ENCODE measurements at regions not wholly inside any gene's neighbourhood (a gene's known extent, or its start where the extent isn't known, plus 50 kb on each side); places are given as distances from the start of the nearest gene placed in this dataset.

DNA sequence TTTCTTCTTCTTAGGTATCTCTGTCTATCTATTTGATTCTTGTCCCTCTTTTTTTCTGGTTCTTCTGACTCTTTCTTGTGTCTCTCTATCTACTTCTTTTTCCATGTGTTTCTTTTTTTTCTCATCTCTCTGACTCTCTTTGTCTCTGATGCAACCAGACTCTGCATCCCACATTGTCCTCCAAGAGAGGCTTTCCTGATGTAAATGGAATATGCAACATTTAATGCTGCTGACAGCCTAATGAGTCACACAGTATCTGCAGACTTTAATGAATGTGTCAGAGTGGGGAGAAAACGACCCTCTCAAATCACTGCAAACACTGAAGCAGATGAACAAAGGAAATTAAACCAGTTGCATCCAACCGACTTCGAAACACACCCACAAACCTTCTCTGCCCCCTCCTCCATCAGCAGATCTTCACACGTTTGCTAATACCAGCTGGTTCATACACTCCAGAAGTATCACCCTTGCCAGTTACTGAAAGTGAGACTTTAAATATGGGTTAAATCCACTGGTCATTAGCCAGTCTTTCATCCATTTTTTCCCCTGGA, 351.5 kb downstream of the TXNL1 start:
- TF ChIP-seq POLR2AphosphoS5 (IDR thresholded peaks at IDR 0.05; ENCODE audit: low read depth, low read length) (no peak), REST (IDR thresholded peaks at IDR 0.05; ENCODE audit: insufficient read depth in 1 of 2, low read depth in 2 of 2, low read length in 1 of 2) (no peak)
- TF ChIP-seq, protein P1, sequence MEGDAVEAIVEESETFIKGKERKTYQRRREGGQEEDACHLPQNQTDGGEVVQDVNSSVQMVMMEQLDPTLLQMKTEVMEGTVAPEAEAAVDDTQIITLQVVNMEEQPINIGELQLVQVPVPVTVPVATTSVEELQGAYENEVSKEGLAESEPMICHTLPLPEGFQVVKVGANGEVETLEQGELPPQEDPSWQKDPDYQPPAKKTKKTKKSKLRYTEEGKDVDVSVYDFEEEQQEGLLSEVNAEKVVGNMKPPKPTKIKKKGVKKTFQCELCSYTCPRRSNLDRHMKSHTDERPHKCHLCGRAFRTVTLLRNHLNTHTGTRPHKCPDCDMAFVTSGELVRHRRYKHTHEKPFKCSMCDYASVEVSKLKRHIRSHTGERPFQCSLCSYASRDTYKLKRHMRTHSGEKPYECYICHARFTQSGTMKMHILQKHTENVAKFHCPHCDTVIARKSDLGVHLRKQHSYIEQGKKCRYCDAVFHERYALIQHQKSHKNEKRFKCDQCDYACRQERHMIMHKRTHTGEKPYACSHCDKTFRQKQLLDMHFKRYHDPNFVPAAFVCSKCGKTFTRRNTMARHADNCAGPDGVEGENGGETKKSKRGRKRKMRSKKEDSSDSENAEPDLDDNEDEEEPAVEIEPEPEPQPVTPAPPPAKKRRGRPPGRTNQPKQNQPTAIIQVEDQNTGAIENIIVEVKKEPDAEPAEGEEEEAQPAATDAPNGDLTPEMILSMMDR (IDR thresholded peaks at IDR 0.05) = no peak

All from Panc1 (cell line).